ENCODE measurements at regions not wholly inside any gene's neighbourhood (a gene's known extent, or its start where the extent isn't known, plus 50 kb on each side); places are given as distances from the start of the nearest gene placed in this dataset.

GRCh38 chr11:114812733-114813132 is 134.4 kb downstream of the NXPE2 start:
- TF ChIP-seq CTCF (IDR thresholded peaks at IDR 0.05; ENCODE audit: insufficient read depth, low read depth, low read length) (no peak), EZH2 (IDR thresholded peaks at IDR 0.05; ENCODE audit: insufficient read depth, low read length) (no peak)

All from astrocyte (in vitro differentiated cells and primary cell).